NCI-H1092 treated with DMSO at 0.1 percent for 48 hours (cell line): ENCODE measurements at regions not wholly inside any gene's neighbourhood (a gene's known extent, or its start where the extent isn't known, plus 50 kb on each side); places are given as distances from the start of the nearest gene placed in this dataset.
"Not testable (repeated sequence)": the region's sequence is repeated elsewhere in the genome, so short reads cannot be mapped to it uniquely, and the experiment has no call there.

ENCODE experiments used
- DNase-seq: peaks from one replicate; lab custom pipeline; 2025; lab: John Stamatoyannopoulos, UW

DNA sequence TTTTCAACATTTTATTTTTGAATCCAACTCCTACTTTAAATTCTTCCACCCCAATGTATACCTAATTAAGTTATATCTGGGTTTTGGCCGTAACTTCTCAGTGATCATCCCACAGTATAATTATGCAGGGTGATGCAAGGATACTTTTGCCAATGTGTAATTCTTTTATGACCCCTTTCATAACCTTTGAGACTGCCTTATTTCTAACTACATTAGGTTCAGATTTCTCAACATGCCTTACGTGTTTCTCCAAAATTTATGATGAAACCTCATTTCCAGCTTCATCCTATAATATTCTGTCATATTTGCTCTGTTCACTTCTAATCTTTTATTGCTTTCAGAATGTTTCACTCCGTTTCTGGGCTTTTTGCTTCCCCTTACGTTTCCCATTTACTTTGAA lies 1229.6 kb upstream of the ALCAM start:
- no peak for DNase-seq

DNA sequence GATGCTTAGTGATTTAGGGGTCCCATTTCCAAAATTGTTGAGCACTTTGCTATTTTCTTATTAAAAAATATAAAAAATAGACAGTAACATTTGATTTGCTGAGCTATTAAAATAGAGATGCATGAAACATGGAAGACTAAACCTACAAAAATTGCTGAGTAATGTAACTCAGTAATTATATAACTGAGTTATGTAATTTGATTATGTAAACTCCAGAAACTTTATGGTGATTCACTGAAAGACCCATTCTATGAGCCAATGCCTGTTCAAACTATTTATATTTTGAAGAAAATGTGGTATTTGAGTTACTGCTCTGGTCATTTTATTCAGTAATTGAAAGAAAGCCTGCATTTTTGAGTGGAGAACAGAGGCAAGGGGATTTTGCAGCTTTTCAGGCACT lies 1221.5 kb upstream of the ALCAM start:
- DNase-seq, result no peak

DNA sequence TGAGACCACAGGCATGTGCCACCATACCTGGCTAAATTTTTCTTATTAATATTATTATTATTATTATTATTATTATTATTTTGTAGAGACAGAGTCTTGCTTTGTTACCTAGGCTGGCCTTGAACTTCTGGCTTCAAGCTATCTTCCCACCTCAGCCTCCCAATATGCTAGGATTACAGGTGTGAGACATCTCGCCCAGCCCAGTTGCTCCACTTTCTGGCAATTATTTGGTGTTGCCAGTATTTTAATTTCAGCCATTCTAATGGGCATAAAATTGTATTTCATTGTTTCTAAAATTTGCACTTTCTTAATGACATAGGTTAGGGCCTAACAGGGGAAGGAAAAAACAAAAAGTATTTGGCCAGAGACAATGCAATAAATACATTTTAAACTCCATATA lies 1217.6 kb upstream of the ALCAM start:
- DNase-seq, result no peak

- no peak for DNase-seq
Measured at GRCh38 chr3:104150724-104151123, 1216.0 kb upstream of the ALCAM start.

- no peak for DNase-seq
Measured at GRCh38 chr3:104154896-104155295, 1211.8 kb upstream of the ALCAM start.

GRCh38 chr3:104165866-104166265 lies 1200.8 kb upstream of the ALCAM start:
- DNase-seq, result no peak

GRCh38 chr3:104168386-104168785 lies 1198.3 kb upstream of the ALCAM start:
- DNase-seq, result no peak

- DNase-seq, result no peak
Measured at GRCh38 chr3:104175696-104176095, 1191.0 kb upstream of the ALCAM start.

- no peak for DNase-seq
Measured at GRCh38 chr3:104176706-104177105, 1190.0 kb upstream of the ALCAM start.

GRCh38 chr3:104178680-104179079 lies 1188.0 kb upstream of the ALCAM start:
- DNase-seq, result no peak

DNA sequence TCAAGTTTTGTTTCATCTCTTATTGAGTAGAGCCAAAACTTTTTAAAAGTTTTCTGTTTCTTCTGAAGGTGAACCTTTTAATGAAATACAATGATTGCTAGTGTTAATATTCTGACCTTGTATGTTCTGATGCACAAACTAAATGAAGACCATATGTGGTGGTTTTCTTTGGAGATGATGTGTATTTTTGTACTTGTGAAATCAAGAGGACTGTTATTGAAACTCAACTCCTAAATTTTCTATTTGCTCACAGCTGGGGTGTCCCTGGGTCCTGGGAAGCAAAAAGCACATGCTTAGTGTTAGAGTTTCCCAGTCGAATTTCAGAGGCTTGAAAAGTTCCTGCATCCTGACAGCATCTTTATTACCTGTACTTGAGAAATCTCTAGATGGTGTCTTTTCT lies 1185.8 kb upstream of the ALCAM start:
- DNase-seq, result no peak

- no peak for DNase-seq
Measured at GRCh38 chr3:104190681-104191080, 1176.0 kb upstream of the ALCAM start.

GRCh38 chr3:104198131-104198530 lies 1168.6 kb upstream of the ALCAM start:
- no peak for DNase-seq

GRCh38 chr3:104206925-104207324 lies 1159.8 kb upstream of the ALCAM start:
- no peak for DNase-seq

GRCh38 chr3:104214277-104214676 lies 1152.4 kb upstream of the ALCAM start:
- DNase-seq, result no peak

DNA sequence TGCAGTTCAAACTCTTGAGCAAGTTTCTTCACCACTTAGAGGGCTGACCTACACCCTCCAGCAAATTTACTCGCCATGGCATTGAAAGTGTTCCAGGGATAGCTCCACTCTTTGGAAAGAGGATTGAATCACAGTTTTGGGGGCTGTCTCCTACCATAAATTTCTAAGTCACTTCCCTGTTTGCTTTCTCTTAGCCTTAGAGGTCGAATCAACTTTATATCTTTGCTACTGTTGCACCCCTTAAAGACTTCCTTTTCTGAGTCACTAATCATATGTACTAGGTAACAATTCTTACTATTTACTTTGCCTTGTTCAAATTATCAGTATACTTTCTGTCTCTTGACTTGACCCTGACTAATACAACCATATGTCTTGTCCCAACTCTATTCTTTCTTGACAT lies 1151.8 kb upstream of the ALCAM start:
- no peak for DNase-seq

DNA sequence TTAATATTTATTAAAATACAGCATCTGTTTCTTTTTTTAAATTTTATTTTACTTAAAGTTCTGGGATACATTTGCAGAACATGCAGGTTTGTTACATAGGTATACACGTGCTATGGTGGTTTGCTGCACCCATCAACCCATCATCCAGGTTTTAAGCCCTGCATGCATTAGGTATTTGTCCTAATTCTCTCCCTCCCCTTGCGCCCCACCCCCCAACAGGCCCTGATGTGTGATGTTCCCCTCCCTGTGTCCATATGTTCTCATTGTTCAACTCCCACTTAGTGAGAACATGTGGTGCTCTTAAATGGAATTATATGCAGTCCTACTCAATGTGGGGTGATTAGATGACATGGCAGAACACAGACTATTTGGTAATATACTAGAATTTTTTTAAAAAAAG lies 1147.7 kb upstream of the ALCAM start:
- not testable (repeated sequence) for DNase-seq

DNA sequence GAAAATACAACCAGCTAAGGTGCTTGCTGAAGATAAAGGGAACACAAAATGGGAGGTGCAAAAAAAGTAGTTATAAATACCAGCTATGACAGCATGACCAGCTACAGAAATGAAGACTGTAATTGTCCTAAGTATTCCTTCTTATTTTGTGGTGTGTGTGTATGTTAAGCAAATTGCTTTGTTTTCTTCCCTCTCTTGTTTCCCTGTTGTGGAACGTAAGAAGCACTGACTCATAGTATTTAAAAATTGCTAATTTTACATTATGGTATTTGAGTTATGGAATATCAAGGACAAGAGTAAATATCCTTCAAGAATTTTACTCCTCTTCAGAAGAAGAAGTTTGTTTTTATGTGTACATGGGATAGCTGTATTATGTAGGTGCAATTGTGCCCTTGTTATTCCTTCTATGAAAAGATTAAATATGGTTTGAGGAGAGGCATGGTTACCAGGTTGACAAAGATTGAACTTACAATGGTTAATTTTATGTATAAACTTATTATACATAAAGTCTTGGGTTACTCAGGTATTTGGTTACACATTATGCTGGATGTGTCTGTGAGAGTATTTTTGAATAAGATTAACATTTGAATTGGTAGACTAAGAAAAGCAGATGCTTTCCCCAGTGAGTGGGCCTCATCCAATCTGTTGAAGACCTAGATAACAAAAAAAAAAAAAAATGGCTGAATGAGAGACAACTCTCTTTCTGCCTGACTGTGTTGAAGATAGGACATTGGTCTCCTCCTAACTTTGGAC lies 1132.1 kb upstream of the ALCAM start:
- no peak for DNase-seq

GRCh38 chr3:104244680-104245220 lies 1122.0 kb upstream of the ALCAM start:
- DNase-seq, result no peak

GRCh38 chr3:104245261-104245660 lies 1121.4 kb upstream of the ALCAM start:
- no peak for DNase-seq

DNA sequence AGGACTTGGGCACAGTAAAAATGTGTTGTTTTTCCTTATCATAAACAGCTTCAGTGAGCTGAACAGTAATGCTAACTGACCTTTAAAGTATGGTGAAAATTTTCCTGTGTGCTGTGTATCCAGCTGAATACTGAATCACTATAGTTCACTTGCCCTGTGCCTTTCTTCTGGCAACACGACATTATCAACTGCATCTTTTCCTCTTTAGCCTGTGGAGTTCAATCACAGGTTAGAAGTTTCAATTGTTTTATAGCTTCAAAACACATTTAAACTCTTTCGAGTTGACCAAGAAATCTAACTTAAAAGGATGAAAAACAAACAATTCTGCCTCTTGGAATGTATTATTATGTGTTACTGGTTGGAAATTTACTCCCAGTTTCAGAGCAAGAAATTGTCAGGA lies 1120.7 kb upstream of the ALCAM start:
- no peak for DNase-seq

- no peak for DNase-seq
Measured at GRCh38 chr3:104257486-104257885, 1109.2 kb upstream of the ALCAM start.

GRCh38 chr3:104263477-104263876 lies 1103.2 kb upstream of the ALCAM start:
- DNase-seq, result no peak

- not testable (repeated sequence) for DNase-seq
Measured at GRCh38 chr3:104266219-104266618, 1100.5 kb upstream of the ALCAM start.
